ENCODE measurements at regions not wholly inside any gene's neighbourhood (a gene's known extent, or its start where the extent isn't known, plus 50 kb on each side); places are given as distances from the start of the nearest gene placed in this dataset.

- DNase-seq (ENCODE audit: low spot score) (no peak), FAIRE-seq (no peak)
Measured at GRCh38 chr4:136150046-136150445, 1382.2 kb downstream of the PCDH18 start.

GRCh38 chr4:136136601-136137000 is 1395.7 kb downstream of the PCDH18 start:
- DNase-seq (ENCODE audit: low spot score) (no peak), FAIRE-seq (no peak)

DNA sequence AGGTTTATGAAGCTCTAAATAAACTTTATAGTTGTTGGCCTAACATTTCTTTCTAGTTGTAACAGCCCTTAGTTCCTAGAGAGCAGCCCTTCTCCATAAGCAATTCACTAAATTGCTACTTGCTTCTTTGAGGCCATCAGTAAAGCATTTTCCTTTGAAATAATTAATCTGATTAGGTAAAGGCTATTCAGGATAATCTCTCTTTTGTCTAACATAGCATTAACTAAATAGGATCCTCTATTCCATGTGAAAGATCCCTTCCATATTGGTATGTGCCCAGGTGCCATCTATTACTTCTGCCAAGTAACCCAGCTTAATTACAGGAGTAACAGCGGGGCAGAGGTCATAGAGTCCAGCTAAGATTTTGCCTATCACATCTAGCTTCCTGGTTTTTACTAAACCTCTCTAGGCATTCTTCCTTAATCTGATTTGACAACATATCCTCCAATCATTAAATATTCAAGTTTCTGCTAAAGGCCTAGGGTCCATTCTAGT is 1408.0 kb downstream of the PCDH18 start:
- DNase-seq (ENCODE audit: low spot score) (no peak), FAIRE-seq (no peak)

GRCh38 chr4:136121426-136121825 is 1410.9 kb downstream of the PCDH18 start:
- DNase-seq (ENCODE audit: low spot score) (no peak), FAIRE-seq (no peak)

- DNase-seq (ENCODE audit: low spot score) (no peak), FAIRE-seq (no peak)
Measured at GRCh38 chr4:136113921-136114320, 1418.4 kb downstream of the PCDH18 start.

GRCh38 chr4:136112116-136112515 is 1420.2 kb downstream of the PCDH18 start:
- no peak for FAIRE-seq
- no peak for DNase-seq (ENCODE audit: low spot score)

GRCh38 chr4:136106753-136107152 is 1425.5 kb downstream of the PCDH18 start:
- FAIRE-seq (no peak), DNase-seq (ENCODE audit: low spot score) (no peak)

DNA sequence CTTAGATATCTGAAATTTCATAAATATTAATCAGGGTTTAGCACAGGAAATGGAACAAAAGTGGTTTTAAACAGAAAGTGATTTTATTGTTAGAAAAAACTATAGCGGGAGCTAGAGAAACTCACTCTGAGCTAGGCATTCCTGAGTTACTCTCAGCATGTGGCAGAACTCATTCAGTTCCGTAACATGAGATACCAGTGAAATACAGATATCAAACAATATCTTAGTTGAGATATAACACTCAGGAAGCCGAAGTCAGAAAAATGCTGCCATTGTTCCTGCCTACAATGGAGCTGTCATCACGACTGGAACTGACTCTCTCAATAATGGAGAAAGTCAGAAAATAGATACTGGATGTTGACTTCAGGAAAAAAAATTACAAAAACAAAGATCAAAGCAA is 1428.7 kb downstream of the PCDH18 start:
- FAIRE-seq, result no peak
- no peak for DNase-seq (ENCODE audit: low spot score)

DNA sequence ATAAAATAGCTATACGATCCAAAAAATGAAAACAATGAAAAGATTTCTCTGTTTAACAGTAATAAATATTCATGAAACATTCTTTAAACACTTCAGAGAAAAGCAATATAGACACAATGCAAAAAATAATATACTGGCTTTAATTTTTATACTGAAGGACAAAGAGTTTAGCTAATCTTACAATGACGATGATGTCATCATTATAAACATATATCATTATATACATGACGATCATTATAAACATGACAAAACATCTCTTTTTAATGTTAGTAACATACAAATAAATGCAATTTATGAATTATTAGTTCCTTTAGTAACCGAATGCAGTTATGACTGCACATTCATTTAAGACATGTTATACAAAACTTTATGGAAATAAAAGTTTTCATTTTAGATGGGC is 1434.6 kb downstream of the PCDH18 start:
- DNase-seq (ENCODE audit: low spot score) (no peak), FAIRE-seq (no peak)

DNA sequence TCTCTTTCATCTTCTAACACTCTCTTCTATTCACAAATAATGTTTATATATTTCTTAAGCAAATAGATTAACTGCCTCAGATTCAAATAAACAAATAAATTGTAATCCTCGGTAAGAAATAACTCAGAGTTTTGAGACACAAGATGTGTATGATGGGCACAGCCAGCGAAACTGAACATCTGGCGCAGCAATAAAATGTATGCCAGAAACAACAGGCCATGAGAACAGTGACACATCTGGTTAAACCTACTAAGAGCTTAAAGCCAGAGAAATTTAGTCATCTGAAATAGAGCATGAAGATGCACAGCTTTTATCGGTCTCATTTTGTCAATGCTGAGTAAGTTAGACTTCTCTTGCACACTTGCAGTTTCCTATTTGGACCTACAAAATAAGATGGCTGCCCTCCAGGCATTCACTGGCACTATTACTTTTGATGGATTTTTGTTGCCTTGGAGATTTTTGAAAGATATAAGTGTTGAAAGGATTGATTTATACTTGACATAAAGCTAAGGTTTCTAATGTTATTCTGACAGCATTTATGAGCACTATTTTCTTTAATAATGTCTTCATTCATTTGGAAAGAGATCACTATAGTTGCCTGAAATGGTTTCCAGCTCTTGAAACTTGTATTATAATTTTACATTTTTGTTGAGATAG is 1444.0 kb downstream of the PCDH18 start:
- DNase-seq (ENCODE audit: low spot score) (no peak), FAIRE-seq (no peak)

DNA sequence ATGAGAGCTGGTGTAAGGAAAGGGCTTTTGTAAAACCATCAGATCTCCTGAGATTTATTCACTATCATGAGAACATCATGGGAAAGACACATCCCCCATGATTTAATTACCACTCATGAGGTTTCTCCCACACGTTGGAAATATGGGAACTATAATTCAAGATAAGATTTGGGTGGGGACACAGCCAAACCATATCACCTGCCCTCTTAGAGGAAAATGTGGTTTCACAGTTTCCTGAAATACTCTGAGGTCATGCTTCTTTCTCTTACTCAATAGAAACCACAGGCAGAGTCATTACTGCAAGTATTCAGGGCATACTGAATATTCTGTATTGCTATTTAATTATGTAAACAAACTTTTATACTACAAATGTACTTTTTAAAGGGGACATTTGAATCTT is 1453.3 kb downstream of the PCDH18 start:
- FAIRE-seq (no peak), DNase-seq (ENCODE audit: low spot score) (no peak)

DNA sequence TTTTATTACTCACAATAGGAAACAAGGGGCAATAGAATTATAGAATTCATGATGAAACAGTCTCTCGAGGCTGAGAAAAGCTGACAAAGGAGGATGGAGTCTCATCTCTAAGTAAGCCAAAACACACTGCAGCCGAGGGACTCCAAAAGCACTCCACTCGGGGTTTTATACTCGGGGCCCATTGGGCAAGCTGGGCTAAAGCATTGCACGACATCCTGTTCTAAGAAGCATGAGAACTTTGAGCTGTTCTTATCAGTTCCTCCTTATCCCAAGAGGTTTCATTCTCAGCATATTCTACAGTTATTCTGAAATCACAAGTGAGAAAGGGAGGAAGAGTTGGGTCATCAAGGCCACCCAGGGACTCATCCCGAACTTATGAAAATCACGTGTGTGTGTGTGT is 1475.5 kb downstream of the PCDH18 start:
- no peak for DNase-seq (ENCODE audit: low spot score)
- FAIRE-seq, result no peak

DNA sequence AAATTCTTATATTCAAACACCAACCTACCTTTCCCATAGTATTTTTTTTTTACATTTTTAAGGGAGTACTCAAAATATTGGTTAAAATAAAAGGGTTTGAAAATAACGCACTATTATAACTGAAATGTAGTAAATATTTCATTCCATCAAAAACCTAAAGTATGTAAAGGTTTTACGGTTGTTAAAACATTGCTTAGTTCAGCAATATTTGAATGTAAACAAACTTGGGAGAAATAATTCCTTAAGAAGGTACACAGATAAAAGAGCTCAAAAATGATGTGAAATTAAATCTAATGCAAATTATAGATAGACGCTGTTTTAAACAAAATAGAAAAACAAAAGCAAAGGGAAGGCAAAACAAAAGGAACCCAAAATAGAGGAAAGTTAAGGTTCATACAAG is 1476.9 kb downstream of the PCDH18 start:
- DNase-seq (ENCODE audit: low spot score), result no peak
- no peak for FAIRE-seq

- DNase-seq (ENCODE audit: low spot score) (peak; percentile 47), FAIRE-seq (no peak)
Measured at GRCh38 chr4:136036744-136037143, 1495.5 kb downstream of the PCDH18 start.

DNA sequence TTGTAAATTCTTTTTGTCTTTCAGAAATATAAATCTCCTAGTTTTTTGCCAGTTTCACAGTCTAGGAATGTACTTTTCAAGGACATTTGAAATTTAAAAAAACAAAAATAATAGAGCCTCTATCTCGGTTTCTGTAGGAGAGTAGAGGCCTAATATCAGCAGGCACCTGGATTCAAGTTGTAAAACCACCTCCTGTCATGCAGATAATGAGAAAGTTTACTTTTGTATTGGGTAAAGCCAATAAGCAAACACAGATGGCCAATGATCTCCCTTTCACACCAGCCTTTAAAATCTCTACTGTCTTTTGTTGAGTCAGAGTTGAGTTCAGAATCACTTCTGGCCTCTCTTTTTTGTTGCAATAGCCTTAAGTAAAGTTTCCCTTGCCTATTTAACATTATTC is 1499.9 kb downstream of the PCDH18 start:
- FAIRE-seq (no peak), DNase-seq (ENCODE audit: low spot score) (no peak)

DNA sequence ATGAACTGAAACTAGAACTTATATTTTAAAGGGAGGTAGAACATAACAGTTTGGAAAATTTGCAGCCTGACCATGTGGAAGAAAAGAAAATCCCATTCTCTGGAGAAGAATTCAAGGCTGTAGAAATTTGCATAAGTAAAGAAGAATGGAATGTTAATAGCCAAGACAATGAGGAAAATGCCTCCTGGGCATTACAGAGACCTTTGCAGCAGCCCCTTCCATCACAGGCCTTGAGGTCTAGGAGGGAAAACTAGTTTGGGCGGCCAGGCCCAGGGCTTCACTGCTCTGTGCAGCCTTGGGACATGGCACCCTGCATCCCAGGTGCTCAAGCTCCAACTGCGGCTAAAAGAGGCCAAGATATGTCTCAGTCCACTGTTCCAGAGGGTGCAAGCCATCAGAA is 1506.8 kb downstream of the PCDH18 start:
- FAIRE-seq (no peak), DNase-seq (ENCODE audit: low spot score) (no peak)

- DNase-seq (ENCODE audit: low spot score) (no peak), FAIRE-seq (no peak)
Measured at GRCh38 chr4:136017556-136017955, 1514.7 kb downstream of the PCDH18 start.

- FAIRE-seq (no peak), DNase-seq (ENCODE audit: low spot score) (no peak)
Measured at GRCh38 chr4:136012220-136012619, 1520.1 kb downstream of the PCDH18 start.

- FAIRE-seq (no peak), DNase-seq (ENCODE audit: low spot score) (no peak)
Measured at GRCh38 chr4:136009258-136009832, 1522.9 kb downstream of the PCDH18 start.

- no peak for FAIRE-seq
Measured at GRCh38 chr4:136007991-136008390, 1524.3 kb downstream of the PCDH18 start.

DNA sequence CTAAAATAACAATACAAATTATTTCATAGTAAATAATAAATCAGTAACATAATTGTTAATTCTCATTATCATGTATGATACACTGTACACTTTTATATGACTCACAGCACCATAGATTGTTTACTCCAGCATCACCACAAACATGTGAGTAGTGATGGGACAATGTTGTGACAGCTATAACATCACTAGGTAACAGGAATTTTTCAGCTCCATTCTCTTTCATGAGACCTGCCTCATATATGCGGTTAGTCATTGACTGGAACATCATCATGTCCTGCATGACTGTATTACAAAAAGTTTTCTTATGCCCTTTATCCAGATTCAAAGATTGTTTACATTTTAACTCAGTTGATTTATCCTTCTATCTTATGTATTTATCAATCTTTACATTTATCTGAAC is 1530.0 kb downstream of the PCDH18 start:
- FAIRE-seq, result no peak
- no peak for DNase-seq (ENCODE audit: low spot score)

More at GRCh38 chr4:136007991-136008390, 1524.3 kb downstream of the PCDH18 start:
- DNase-seq (ENCODE audit: low spot score), result no peak

GRCh38 chr4:136001791-136002190 is 1530.5 kb downstream of the PCDH18 start:
- DNase-seq (ENCODE audit: low spot score), result no peak
- FAIRE-seq, result no peak

DNA sequence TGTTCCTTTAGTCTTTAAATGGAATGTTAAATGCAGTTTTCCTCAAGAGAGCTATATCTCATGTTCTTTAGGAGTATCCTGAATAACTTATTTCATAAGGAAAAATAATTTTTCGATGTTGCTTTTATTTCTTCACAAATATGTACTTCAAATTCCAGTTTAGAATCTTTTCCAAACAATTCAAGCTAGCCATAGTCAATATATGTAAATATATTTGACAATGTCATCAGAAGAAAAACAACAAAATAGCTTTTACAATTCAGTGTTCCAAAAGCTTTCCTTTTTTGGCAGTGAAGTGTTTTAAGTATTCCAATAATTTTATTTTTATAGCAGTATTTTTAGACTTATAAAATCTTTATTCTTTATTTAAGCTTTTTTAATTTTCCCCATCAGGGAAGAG is 1532.0 kb downstream of the PCDH18 start:
- FAIRE-seq, result no peak
- DNase-seq (ENCODE audit: low spot score), result no peak

Measured in urothelium cell line (cell line).